GM12878 (cell line): ENCODE measurements at regions not wholly inside any gene's neighbourhood (a gene's known extent, or its start where the extent isn't known, plus 50 kb on each side); places are given as distances from the start of the nearest gene placed in this dataset.

ENCODE experiments used
- NFIC ChIP-seq: IDR thresholded peaks from 2 replicates; pipeline ENCODE4 v1.6.1; 2012; ENCODE audit warnings: low read depth, mild to moderate bottlenecking, inconsistent platforms, low read length, moderate library complexity
- SREBF1 ChIP-seq: IDR thresholded peaks from 2 replicates; pipeline ENCODE4 v1.6.1; 2012; ENCODE audit warnings: mild to moderate bottlenecking, low read length
- ZNF207 ChIP-seq: fragments of 450-650 bp; IDR thresholded peaks from 2 replicates; pipeline ENCODE4 v1.6.1; 2014; ENCODE audit warnings: antibody characterized with exemption, mild to moderate bottlenecking, borderline replicate concordance
- TF ChIP-seq, protein P1 (sequence below): fragments of 450-650 bp; IDR thresholded peaks from 2 replicates; pipeline ENCODE4 v1.6.1; 2017; ENCODE audit warnings: mild to moderate bottlenecking, moderate library complexity
- TF ChIP-seq, protein P2 (sequence below): fragments of 450-650 bp; IDR thresholded peaks from 2 replicates; pipeline ENCODE4 v1.6.1; 2017; ENCODE audit warnings: borderline replicate concordance
- TF ChIP-seq, protein P3 (sequence below): IDR thresholded peaks from 2 replicates; pipeline ENCODE4 v1.6.1; 2012; ENCODE audit warnings: low read length, inconsistent platforms
- TF ChIP-seq, protein P4 (sequence below): IDR thresholded peaks from 2 replicates; pipeline ENCODE4 v1.6.1; 2012; ENCODE audit warnings: mild to moderate bottlenecking, low read depth, low read length

DNA sequence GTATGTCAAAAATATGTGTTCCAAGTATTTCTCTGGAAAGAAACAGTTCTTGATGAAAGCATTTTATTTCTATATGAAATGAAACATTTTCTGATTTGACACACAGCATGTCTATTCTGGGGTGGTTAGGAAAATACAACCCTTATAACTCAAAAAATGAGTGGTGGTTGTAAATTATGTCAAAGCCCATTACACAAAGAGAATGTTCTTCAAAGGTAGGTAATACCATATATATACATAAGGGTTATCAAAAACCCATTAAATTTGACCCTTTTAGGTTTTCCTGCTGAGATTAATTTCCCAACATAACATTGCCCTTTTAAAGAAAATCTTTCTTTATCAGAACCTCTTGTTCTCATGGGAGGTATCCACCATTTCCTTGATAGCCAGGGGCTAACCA, 420.5 kb upstream of the TECRL start (continued):
- TF ChIP-seq, protein P1, sequence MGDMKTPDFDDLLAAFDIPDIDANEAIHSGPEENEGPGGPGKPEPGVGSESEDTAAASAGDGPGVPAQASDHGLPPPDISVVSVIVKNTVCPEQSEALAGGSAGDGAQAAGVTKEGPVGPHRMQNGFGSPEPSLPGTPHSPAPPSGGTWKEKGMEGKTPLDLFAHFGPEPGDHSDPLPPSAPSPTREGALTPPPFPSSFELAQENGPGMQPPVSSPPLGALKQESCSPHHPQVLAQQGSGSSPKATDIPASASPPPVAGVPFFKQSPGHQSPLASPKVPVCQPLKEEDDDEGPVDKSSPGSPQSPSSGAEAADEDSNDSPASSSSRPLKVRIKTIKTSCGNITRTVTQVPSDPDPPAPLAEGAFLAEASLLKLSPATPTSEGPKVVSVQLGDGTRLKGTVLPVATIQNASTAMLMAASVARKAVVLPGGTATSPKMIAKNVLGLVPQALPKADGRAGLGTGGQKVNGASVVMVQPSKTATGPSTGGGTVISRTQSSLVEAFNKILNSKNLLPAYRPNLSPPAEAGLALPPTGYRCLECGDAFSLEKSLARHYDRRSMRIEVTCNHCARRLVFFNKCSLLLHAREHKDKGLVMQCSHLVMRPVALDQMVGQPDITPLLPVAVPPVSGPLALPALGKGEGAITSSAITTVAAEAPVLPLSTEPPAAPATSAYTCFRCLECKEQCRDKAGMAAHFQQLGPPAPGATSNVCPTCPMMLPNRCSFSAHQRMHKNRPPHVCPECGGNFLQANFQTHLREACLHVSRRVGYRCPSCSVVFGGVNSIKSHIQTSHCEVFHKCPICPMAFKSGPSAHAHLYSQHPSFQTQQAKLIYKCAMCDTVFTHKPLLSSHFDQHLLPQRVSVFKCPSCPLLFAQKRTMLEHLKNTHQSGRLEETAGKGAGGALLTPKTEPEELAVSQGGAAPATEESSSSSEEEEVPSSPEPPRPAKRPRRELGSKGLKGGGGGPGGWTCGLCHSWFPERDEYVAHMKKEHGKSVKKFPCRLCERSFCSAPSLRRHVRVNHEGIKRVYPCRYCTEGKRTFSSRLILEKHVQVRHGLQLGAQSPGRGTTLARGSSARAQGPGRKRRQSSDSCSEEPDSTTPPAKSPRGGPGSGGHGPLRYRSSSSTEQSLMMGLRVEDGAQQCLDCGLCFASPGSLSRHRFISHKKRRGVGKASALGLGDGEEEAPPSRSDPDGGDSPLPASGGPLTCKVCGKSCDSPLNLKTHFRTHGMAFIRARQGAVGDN: no peak
- TF ChIP-seq SREBF1: no peak
- TF ChIP-seq, protein P2, sequence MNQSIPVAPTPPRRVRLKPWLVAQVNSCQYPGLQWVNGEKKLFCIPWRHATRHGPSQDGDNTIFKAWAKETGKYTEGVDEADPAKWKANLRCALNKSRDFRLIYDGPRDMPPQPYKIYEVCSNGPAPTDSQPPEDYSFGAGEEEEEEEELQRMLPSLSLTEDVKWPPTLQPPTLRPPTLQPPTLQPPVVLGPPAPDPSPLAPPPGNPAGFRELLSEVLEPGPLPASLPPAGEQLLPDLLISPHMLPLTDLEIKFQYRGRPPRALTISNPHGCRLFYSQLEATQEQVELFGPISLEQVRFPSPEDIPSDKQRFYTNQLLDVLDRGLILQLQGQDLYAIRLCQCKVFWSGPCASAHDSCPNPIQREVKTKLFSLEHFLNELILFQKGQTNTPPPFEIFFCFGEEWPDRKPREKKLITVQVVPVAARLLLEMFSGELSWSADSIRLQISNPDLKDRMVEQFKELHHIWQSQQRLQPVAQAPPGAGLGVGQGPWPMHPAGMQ: no peak
- no peak for TF ChIP-seq ZNF207
- TF ChIP-seq, protein P3, sequence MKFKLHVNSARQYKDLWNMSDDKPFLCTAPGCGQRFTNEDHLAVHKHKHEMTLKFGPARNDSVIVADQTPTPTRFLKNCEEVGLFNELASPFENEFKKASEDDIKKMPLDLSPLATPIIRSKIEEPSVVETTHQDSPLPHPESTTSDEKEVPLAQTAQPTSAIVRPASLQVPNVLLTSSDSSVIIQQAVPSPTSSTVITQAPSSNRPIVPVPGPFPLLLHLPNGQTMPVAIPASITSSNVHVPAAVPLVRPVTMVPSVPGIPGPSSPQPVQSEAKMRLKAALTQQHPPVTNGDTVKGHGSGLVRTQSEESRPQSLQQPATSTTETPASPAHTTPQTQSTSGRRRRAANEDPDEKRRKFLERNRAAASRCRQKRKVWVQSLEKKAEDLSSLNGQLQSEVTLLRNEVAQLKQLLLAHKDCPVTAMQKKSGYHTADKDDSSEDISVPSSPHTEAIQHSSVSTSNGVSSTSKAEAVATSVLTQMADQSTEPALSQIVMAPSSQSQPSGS: no peak
- TF ChIP-seq, protein P4, sequence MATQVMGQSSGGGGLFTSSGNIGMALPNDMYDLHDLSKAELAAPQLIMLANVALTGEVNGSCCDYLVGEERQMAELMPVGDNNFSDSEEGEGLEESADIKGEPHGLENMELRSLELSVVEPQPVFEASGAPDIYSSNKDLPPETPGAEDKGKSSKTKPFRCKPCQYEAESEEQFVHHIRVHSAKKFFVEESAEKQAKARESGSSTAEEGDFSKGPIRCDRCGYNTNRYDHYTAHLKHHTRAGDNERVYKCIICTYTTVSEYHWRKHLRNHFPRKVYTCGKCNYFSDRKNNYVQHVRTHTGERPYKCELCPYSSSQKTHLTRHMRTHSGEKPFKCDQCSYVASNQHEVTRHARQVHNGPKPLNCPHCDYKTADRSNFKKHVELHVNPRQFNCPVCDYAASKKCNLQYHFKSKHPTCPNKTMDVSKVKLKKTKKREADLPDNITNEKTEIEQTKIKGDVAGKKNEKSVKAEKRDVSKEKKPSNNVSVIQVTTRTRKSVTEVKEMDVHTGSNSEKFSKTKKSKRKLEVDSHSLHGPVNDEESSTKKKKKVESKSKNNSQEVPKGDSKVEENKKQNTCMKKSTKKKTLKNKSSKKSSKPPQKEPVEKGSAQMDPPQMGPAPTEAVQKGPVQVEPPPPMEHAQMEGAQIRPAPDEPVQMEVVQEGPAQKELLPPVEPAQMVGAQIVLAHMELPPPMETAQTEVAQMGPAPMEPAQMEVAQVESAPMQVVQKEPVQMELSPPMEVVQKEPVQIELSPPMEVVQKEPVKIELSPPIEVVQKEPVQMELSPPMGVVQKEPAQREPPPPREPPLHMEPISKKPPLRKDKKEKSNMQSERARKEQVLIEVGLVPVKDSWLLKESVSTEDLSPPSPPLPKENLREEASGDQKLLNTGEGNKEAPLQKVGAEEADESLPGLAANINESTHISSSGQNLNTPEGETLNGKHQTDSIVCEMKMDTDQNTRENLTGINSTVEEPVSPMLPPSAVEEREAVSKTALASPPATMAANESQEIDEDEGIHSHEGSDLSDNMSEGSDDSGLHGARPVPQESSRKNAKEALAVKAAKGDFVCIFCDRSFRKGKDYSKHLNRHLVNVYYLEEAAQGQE: no peak
- no peak for TF ChIP-seq NFIC
